ENCODE measurements at regions not wholly inside any gene's neighbourhood (a gene's known extent, or its start where the extent isn't known, plus 50 kb on each side); places are given as distances from the start of the nearest gene placed in this dataset.
"Not testable (repeated sequence)": the region's sequence is repeated elsewhere in the genome, so short reads cannot be mapped to it uniquely, and the experiment has no call there.

GRCh38 chr17:13879961-13880466 is 189.3 kb upstream of the COX10 start:
- Mint-ChIP-seq H3K27ac (no peak overlapping the region), H3K27me3 (peaks cover 4% of the 10 kb centered on the region), H3K4me1 (ENCODE audit: low read depth) (peaks cover 1% of the 10 kb centered on the region), H3K36me3 (ENCODE audit: low read depth) (peaks cover 35% of the 10 kb centered on the region), H3K9me3 (peaks cover 13% of the 10 kb centered on the region), H3K4me3 (no peak overlapping the region)
- intact Hi-C loops (cut with micrococcal nuclease), result no loop called here

GRCh38 chr17:13883659-13884058 is 185.6 kb upstream of the COX10 start:
- H3K9me3 Mint-ChIP-seq, result peaks cover 13% of the 10 kb centered on the region
- intact Hi-C loops (cut with micrococcal nuclease), result no loop called here
- H3K36me3 Mint-ChIP-seq (ENCODE audit: low read depth), result peaks cover 18% of the 10 kb centered on the region
- no peak overlapping the region for H3K4me3 Mint-ChIP-seq
- H3K27ac Mint-ChIP-seq, result no peak overlapping the region
- H3K27me3 Mint-ChIP-seq, result peaks cover 2% of the 10 kb centered on the region
- H3K4me1 Mint-ChIP-seq (ENCODE audit: low read depth), result no peaks in the 10 kb centered on the region

- Mint-ChIP-seq H3K27ac (no peak overlapping the region), H3K9me3 (peaks cover 13% of the 10 kb centered on the region)
- intact Hi-C loops (cut with micrococcal nuclease), result no loop called here
These were observed 185.0 kb upstream of the COX10 start for GRCh38 chr17:13884347-13884746.

GRCh38 chr17:13885550-13885949 is 183.8 kb upstream of the COX10 start:
- Mint-ChIP-seq H3K36me3 (ENCODE audit: low read depth) (peaks cover 5% of the 10 kb centered on the region), H3K27me3 (peaks cover 2% of the 10 kb centered on the region), H3K27ac (no peak overlapping the region), H3K9me3 (peaks cover 13% of the 10 kb centered on the region), H3K4me3 (no peak overlapping the region), H3K4me1 (ENCODE audit: low read depth) (no peaks in the 10 kb centered on the region)
- intact Hi-C loops (cut with micrococcal nuclease), result no loop called here

More at GRCh38 chr17:13884347-13884746, 185.0 kb upstream of the COX10 start:
- Mint-ChIP-seq H3K4me1 (ENCODE audit: low read depth) (no peaks in the 10 kb centered on the region), H3K27me3 (peaks cover 2% of the 10 kb centered on the region), H3K4me3 (no peak overlapping the region), H3K36me3 (ENCODE audit: low read depth) (peaks cover 16% of the 10 kb centered on the region)

GRCh38 chr17:13885953-13886889 is 183.1 kb upstream of the COX10 start:
- Mint-ChIP-seq H3K27ac (no peak overlapping the region), H3K27me3 (peaks cover 2% of the 10 kb centered on the region), H3K4me1 (ENCODE audit: low read depth) (no peaks in the 10 kb centered on the region), H3K36me3 (ENCODE audit: low read depth) (peaks cover 5% of the 10 kb centered on the region), H3K4me3 (no peak overlapping the region), H3K9me3 (peaks cover 13% of the 10 kb centered on the region)
- intact Hi-C loops (cut with micrococcal nuclease), result no loop called here

- H3K9me3 Mint-ChIP-seq, result peaks cover under 1% of the 10 kb centered on the region
- H3K4me3 Mint-ChIP-seq, result no peak overlapping the region
- no peak overlapping the region for H3K27ac Mint-ChIP-seq
- intact Hi-C loops (cut with micrococcal nuclease), result no loop called here
- H3K4me1 Mint-ChIP-seq (ENCODE audit: low read depth), result no peaks in the 10 kb centered on the region
- peaks cover 2% of the 10 kb centered on the region for H3K27me3 Mint-ChIP-seq
- H3K36me3 Mint-ChIP-seq (ENCODE audit: low read depth), result peaks cover 11% of the 10 kb centered on the region
These were observed 181.2 kb upstream of the COX10 start for GRCh38 chr17:13888056-13888609.

- H3K27me3 Mint-ChIP-seq; H3K4me3 Mint-ChIP-seq; H3K4me1 Mint-ChIP-seq (ENCODE audit: low read depth); intact Hi-C loops (cut with micrococcal nuclease); H3K27ac Mint-ChIP-seq; H3K9me3 Mint-ChIP-seq: not testable (repeated sequence)
- H3K36me3 Mint-ChIP-seq (ENCODE audit: low read depth), result peaks cover 28% of the 10 kb centered on the region
These were observed 160.3 kb upstream of the COX10 start for GRCh38 chr17:13908971-13909370.

- Mint-ChIP-seq H3K4me3 (no peak overlapping the region), H3K36me3 (ENCODE audit: low read depth) (peaks cover 28% of the 10 kb centered on the region), H3K9me3 (peaks cover 9% of the 10 kb centered on the region), H3K4me1 (ENCODE audit: low read depth) (peaks cover 4% of the 10 kb centered on the region), H3K27me3 (no peaks in the 10 kb centered on the region), H3K27ac (no peak overlapping the region)
- intact Hi-C loops (cut with micrococcal nuclease), result no loop called here
These were observed 159.3 kb upstream of the COX10 start for GRCh38 chr17:13909901-13910519.

- Mint-ChIP-seq H3K4me3 (no peak overlapping the region), H3K27me3 (no peaks in the 10 kb centered on the region), H3K36me3 (ENCODE audit: low read depth) (peaks cover 7% of the 10 kb centered on the region), H3K27ac (peak overlapping the region; percentile 83), H3K9me3 (no peaks in the 10 kb centered on the region), H3K4me1 (ENCODE audit: low read depth) (peaks cover 73% of the 10 kb centered on the region)
- intact Hi-C loops (cut with micrococcal nuclease), result no loop called here
These were observed 151.7 kb upstream of the COX10 start for GRCh38 chr17:13917634-13918033.

- Mint-ChIP-seq H3K27ac (peak overlapping the region; percentile 83), H3K9me3 (no peaks in the 10 kb centered on the region), H3K36me3 (ENCODE audit: low read depth) (peaks cover 7% of the 10 kb centered on the region), H3K4me1 (ENCODE audit: low read depth) (peaks cover 79% of the 10 kb centered on the region), H3K4me3 (no peak overlapping the region), H3K27me3 (no peaks in the 10 kb centered on the region)
- intact Hi-C loops (cut with micrococcal nuclease), result no loop called here
These were observed 151.1 kb upstream of the COX10 start for GRCh38 chr17:13918247-13918646.

- H3K4me1 Mint-ChIP-seq (ENCODE audit: low read depth), result peaks cover 93% of the 10 kb centered on the region
- H3K27me3 Mint-ChIP-seq, result no peaks in the 10 kb centered on the region
- H3K36me3 Mint-ChIP-seq (ENCODE audit: low read depth), result peaks cover 15% of the 10 kb centered on the region
- H3K4me3 Mint-ChIP-seq, result no peak overlapping the region
- H3K9me3 Mint-ChIP-seq, result no peaks in the 10 kb centered on the region
- intact Hi-C loops (cut with micrococcal nuclease), result no loop called here
- peak overlapping the region; percentile 69 for H3K27ac Mint-ChIP-seq
These were observed 149.5 kb upstream of the COX10 start for GRCh38 chr17:13919818-13920217.

GRCh38 chr17:13920413-13920812 is 148.9 kb upstream of the COX10 start:
- Mint-ChIP-seq H3K36me3 (ENCODE audit: low read depth) (peaks cover 21% of the 10 kb centered on the region), H3K27me3 (no peaks in the 10 kb centered on the region)

GRCh38 chr17:13921841-13922776 is 147.2 kb upstream of the COX10 start:
- Mint-ChIP-seq H3K27me3 (no peaks in the 10 kb centered on the region), H3K4me1 (ENCODE audit: low read depth) (peaks cover 73% of the 10 kb centered on the region)

More at GRCh38 chr17:13920413-13920812, 148.9 kb upstream of the COX10 start:
- Mint-ChIP-seq H3K9me3 (peaks cover 2% of the 10 kb centered on the region), H3K4me1 (ENCODE audit: low read depth) (peaks cover 87% of the 10 kb centered on the region), H3K4me3 (no peak overlapping the region), H3K27ac (peak overlapping the region; percentile 69)
- intact Hi-C loops (cut with micrococcal nuclease), result no loop called here

More at GRCh38 chr17:13921841-13922776, 147.2 kb upstream of the COX10 start:
- Mint-ChIP-seq H3K9me3 (peaks cover 7% of the 10 kb centered on the region), H3K36me3 (ENCODE audit: low read depth) (peaks cover 29% of the 10 kb centered on the region), H3K4me3 (no peak overlapping the region), H3K27ac (peak overlapping the region; percentile 72)
- intact Hi-C loops (cut with micrococcal nuclease), result no loop called here

Data from dendritic cell treated with granulocyte-macrophage colony-stimulating factor and Interleukin-4, amounts not matched to agents 40 ng/mL and 50 ng/mL, for 4 days (primary cell).